CD14-positive monocyte (primary cell): ENCODE measurements at regions not wholly inside any gene's neighbourhood (a gene's known extent, or its start where the extent isn't known, plus 50 kb on each side); places are given as distances from the start of the nearest gene placed in this dataset.

Experiments used
- DNase-seq, 3 donors: peaks; one replicate each; pipeline ENCODE4 v3.0.0-alpha.2; 2011 to 2022
- H2AFZ ChIP-seq: 2 replicates; pipeline ENCODE4 v1.6.0; 2012; ENCODE audit warnings: mild to moderate bottlenecking, low read depth, low read length, inconsistent platforms; ENCODE audit not compliant: insufficient read depth, poor library complexity, severe bottlenecking
- H3K27ac ChIP-seq, 2 donors: 1 replicate in 1 of 2; 2 replicates in 1 of 2; pipeline ENCODE4 v1.5.1; 2012 to 2013; ENCODE audit warnings: low read length in 2 of 2, control low read depth in 1 of 2, inconsistent platforms in 1 of 2, low read depth in 1 of 2, mild to moderate bottlenecking in 1 of 2
- H3K27me3 ChIP-seq, 2 donors: one replicate each; pipeline versions ENCODE4 v1.6.0 to v1.6.1; 2011 to 2013; ENCODE audit warnings: low read length in 2 of 2; ENCODE audit not compliant: control insufficient read depth in 2 of 2, insufficient read depth in 2 of 2
- H3K36me3 ChIP-seq, 2 donors: replicated peaks in 1 of 2; 1 replicate in 1 of 2; 2 replicates in 1 of 2; pipeline versions ENCODE4 v1.5.1 to v1.6.1; 2012 to 2013; ENCODE audit warnings: low read length in 2 of 2, control low read depth in 1 of 2, inconsistent platforms in 1 of 2, mild to moderate bottlenecking in 1 of 2; ENCODE audit not compliant: insufficient read depth in 2 of 2, control insufficient read depth in 1 of 2
- H3K4me1 ChIP-seq, 2 donors: 1 replicate in 1 of 2; 2 replicates in 1 of 2; pipeline versions ENCODE4 v1.5.1 to v1.6.1; 2012 to 2013; ENCODE audit warnings: low read length in 2 of 2, control low read depth in 1 of 2, inconsistent platforms in 1 of 2, mild to moderate bottlenecking in 1 of 2, moderate library complexity in 1 of 2; ENCODE audit not compliant: insufficient read depth in 2 of 2, control insufficient read depth in 1 of 2
- H3K4me2 ChIP-seq: replicated peaks from 2 replicates; pipeline ENCODE3; 2012; ENCODE audit warnings: low read length, moderate library complexity, mild to moderate bottlenecking; ENCODE audit not compliant: poor library complexity, severe bottlenecking; ENCODE audit errors: extremely low read depth
- H3K4me3 ChIP-seq, 3 experiments: fragments of 200-600 bp in 1 of 3; sonication (generic) in 1 of 3; replicated peaks in 1 of 3; 1 replicate in 2 of 3; 2 replicates in 1 of 3; pipeline ENCODE4 v1.5.1; 2011 to 2013; ENCODE audit warnings: low read length in 3 of 3, mild to moderate bottlenecking in 3 of 3, control low read depth in 2 of 3, low read depth in 2 of 3, inconsistent platforms in 1 of 3, moderate library complexity in 1 of 3
- H3K79me2 ChIP-seq: 2 replicates; pipeline ENCODE4 v1.6.0; 2012; ENCODE audit warnings: mild to moderate bottlenecking, control low read depth, inconsistent platforms, low read length, moderate library complexity; ENCODE audit not compliant: insufficient read depth
- H3K9ac ChIP-seq: 2 replicates; pipeline ENCODE4 v1.6.0; 2017; ENCODE audit warnings: low read length, mild to moderate bottlenecking; ENCODE audit not compliant: insufficient read depth, poor library complexity, severe bottlenecking
- H3K9me3 ChIP-seq, 2 donors: replicated peaks in 1 of 2; 1 replicate in 1 of 2; 2 replicates in 1 of 2; pipeline versions ENCODE4 v1.5.1 to v1.6.1; 2012 to 2013; ENCODE audit warnings: low read length in 2 of 2, control low read depth in 1 of 2; ENCODE audit not compliant: control insufficient read depth in 1 of 2, insufficient read depth in 1 of 2
- H4K20me1 ChIP-seq: 2 replicates; pipeline ENCODE4 v1.6.0; 2012; ENCODE audit warnings: mild to moderate bottlenecking, low read length, control low read depth, moderate library complexity; ENCODE audit not compliant: insufficient read depth
- H3K27ac Mint-ChIP-seq, 7 donors: one replicate each; pipeline ENCODE4 v1.8.0; 2020; ENCODE audit warnings: mild to moderate bottlenecking in 7 of 7, mixed read lengths in 7 of 7, moderate library complexity in 6 of 7, inconsistent platforms in 2 of 7
- H3K27me3 Mint-ChIP-seq, 3 donors: one replicate each; pipeline ENCODE4 v1.8.0; 2021 to 2022; ENCODE audit warnings: low read depth in 3 of 3, mild to moderate bottlenecking in 3 of 3, mixed read lengths in 3 of 3, moderate library complexity in 3 of 3, inconsistent platforms in 1 of 3
- H3K36me3 Mint-ChIP-seq, 2 donors: one replicate each; pipeline ENCODE4 v1.8.0; 2020; ENCODE audit warnings: mixed read lengths in 2 of 2, inconsistent platforms in 1 of 2, mild to moderate bottlenecking in 1 of 2
- H3K4me1 Mint-ChIP-seq: one replicate; pipeline ENCODE4 v1.8.0; 2020; ENCODE audit warnings: mild to moderate bottlenecking, mixed read lengths
- H3K4me3 Mint-ChIP-seq, 2 donors: one replicate each; pipeline ENCODE4 v1.8.0; 2020; ENCODE audit warnings: mild to moderate bottlenecking in 2 of 2, mixed read lengths in 2 of 2, moderate library complexity in 1 of 2
- H3K9me3 Mint-ChIP-seq, 7 donors: one replicate each; pipeline ENCODE4 v1.8.0; 2020 to 2022; ENCODE audit warnings: mixed read lengths in 7 of 7, mild to moderate bottlenecking in 6 of 7, moderate library complexity in 6 of 7, inconsistent platforms in 2 of 7
- CTCF ChIP-seq: fragments of 200-600 bp; IDR thresholded peaks from one replicate; pipeline ENCODE4 v1.8.0; 2022; ENCODE audit warnings: antibody characterized with exemption, mild to moderate bottlenecking
- WGBS: methylation state at CpG from one replicate; pipeline ENCODE4 v1.1.5; 2013; ENCODE audit warnings: missing lambda C conversion rate; ENCODE audit not compliant: insufficient coverage; 5-methylcytosine and 5-hydroxymethylcytosine counted together
- intact Hi-C, 2 donors: fragments of 100-400 bp; cut with micrococcal nuclease; formaldehyde crosslinking; loops; one replicate each; pipeline versions ENCODE4 v1.15.0 to v1.15.1; 2023

GRCh38 chr5:114250536-114250935 lies 111.3 kb upstream of the KCNN2 start:
- H3K36me3 Mint-ChIP-seq = no peaks in the 10 kb centered on the region
- Histone ChIP-seq H3K9ac (no peak overlapping the region), H3K79me2 (no peaks in the 10 kb centered on the region), H2AFZ (no peak overlapping the region), H3K9me3 (no peaks in the 10 kb centered on the region), H3K4me2 (no peak overlapping the region), H4K20me1 (no peaks in the 10 kb centered on the region), H3K4me1 (no peaks in the 10 kb centered on the region), H3K27ac (no peak overlapping the region), H3K4me3 (no peak overlapping the region), H3K36me3 (no peaks in the 10 kb centered on the region), H3K27me3 (no peaks in the 10 kb centered on the region)
- H3K4me3 Mint-ChIP-seq = no peak overlapping the region
- no peak overlapping the region for H3K27ac Mint-ChIP-seq
- H3K9me3 Mint-ChIP-seq = peaks cover 0 to 8% (median 1%) of the 10 kb centered on the region in 7 donors
- H3K4me1 Mint-ChIP-seq = no peaks in the 10 kb centered on the region
- H3K27me3 Mint-ChIP-seq = no peaks in the 10 kb centered on the region
- DNase-seq = no peak
- TF ChIP-seq CTCF = no peak
- intact Hi-C loops = no loop called here
- 90% methylated on average over 2 of the region's 3 CpGs for WGBS

DNA sequence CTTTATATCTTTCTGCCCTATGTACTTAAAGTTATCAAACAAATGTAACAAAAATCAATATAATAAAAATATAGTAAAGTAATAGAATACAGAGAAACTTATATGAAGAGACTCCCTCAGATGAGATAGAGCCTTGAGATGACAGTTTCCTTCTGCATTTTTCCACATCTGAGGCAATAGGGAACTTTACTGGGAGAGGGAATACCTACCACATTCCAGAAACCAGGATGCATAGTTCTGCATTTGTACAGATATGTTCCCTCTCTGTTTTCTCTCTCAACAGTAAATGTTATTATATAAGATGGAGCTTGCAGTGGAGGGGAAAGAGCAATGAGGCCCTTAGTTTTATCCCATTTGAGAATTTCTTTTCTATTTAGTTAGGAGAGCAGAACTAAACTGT lies 109.6 kb upstream of the KCNN2 start:
- DNase-seq = no peak
- H3K36me3 ChIP-seq = no peaks in the 10 kb centered on the region
- no peak overlapping the region for H3K27ac Mint-ChIP-seq
- no peak overlapping the region for H3K4me2 ChIP-seq
- H3K9me3 ChIP-seq = no peaks in the 10 kb centered on the region
- H3K4me1 ChIP-seq = no peaks in the 10 kb centered on the region
- intact Hi-C loops = no loop called here
- H3K27me3 ChIP-seq = no peaks in the 10 kb centered on the region
- no peaks in the 10 kb centered on the region for H3K4me1 Mint-ChIP-seq
- H3K9me3 Mint-ChIP-seq = peaks cover 0 to 7% (median 0%) of the 10 kb centered on the region in 7 donors
- H3K36me3 Mint-ChIP-seq = no peaks in the 10 kb centered on the region
- H3K4me3 ChIP-seq = no peak overlapping the region
- TF ChIP-seq CTCF = no peak
- H3K9ac ChIP-seq = no peak overlapping the region
- no peak overlapping the region for H3K27ac ChIP-seq
- H4K20me1 ChIP-seq = no peaks in the 10 kb centered on the region
- no peaks in the 10 kb centered on the region for H3K27me3 Mint-ChIP-seq
- no peak overlapping the region for H3K4me3 Mint-ChIP-seq
- no peak overlapping the region for H2AFZ ChIP-seq
- H3K79me2 ChIP-seq = no peaks in the 10 kb centered on the region
